ENCODE measurements at regions not wholly inside any gene's neighbourhood (a gene's known extent, or its start where the extent isn't known, plus 50 kb on each side); places are given as distances from the start of the nearest gene placed in this dataset.
"Not testable (repeated sequence)": the region's sequence is repeated elsewhere in the genome, so short reads cannot be mapped to it uniquely, and the experiment has no call there.

DNA sequence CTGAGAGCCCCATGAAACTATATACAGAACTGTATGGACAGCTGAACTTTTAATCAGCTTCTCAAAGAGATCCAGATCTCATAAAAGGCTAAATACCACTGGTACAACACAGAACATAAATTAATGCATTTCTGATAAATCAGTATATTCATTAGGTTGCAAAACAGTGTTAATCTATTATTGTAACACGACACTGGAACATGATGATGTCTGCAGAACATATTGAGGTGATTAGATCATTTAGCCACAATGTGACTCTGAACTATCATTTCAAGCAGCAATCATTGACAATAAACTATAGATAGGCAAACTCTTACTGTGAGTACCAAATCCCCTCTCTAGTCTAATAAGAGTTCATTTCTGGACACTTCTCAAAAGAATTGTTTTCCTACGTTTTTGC is 50.3 kb downstream of the GASK1B start:
- no peak for DNase-seq (ENCODE audit: low spot score)

DNA sequence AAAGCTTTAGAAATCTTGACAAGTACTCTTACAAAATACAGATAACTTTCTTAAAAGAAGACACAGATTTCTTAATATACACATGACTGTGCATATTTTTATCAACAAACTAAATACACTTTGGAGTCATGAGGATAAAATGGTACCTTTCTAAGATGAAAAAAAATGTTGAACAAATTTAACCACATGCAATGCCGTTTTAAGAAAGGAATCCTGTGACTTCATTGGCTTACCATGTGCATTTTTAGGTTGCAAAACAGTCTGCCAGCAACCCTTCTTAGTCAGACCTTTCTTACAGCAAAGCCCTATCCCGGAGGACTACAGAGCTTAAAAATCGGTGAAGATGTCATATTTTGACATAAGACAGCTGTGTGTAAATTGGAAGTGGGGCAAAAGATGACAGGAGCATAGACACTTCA is 51.7 kb downstream of the GASK1B start:
- peak; percentile 68 for DNase-seq (ENCODE audit: low spot score)

DNA sequence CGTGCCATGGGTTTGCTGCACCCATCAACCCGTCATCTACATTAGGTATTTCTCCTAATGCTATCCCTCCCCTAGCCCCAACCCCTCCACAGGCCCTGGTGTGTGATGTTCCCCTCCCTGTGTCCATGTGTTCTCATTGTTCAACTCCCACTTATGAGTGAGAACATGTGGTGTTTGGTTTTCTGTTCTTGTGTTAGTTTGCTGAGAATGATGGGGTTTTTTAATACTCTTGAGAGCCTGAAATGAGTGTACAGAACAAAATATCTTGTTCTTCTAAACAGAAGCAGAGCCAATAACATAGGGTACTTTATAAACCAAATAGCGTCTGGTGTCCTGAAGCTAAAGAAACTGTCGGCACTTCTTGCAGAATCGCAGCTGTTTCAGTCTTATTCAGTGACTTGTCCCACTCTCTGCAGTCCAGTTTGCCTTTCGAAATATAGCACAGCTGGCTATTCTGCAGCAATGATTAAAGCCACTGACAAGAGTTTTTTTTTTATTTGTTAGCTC is 52.1 kb downstream of the GASK1B start:
- peak; percentile 20 for DNase-seq (ENCODE audit: low spot score)

DNA sequence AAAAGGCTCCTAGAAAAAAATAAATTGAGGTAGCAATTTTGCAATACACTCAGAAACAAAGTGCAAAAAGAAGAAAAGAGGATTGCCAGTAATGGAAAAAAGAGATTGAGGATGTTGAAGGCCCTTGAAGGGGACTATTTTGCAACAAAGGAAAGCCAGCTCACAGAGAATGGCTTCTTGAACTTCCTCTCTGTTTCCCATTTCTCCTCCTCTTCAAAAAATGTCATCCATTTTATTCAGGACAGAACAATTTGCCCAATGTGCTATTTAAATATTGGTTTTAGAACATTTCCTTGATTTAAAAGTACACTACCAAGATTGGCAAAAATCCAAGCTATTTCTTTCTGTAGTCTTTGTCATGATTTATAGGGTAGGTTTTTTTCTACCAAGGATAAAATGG is 60.2 kb downstream of the GASK1B start:
- no peak for DNase-seq (ENCODE audit: low spot score)

DNA sequence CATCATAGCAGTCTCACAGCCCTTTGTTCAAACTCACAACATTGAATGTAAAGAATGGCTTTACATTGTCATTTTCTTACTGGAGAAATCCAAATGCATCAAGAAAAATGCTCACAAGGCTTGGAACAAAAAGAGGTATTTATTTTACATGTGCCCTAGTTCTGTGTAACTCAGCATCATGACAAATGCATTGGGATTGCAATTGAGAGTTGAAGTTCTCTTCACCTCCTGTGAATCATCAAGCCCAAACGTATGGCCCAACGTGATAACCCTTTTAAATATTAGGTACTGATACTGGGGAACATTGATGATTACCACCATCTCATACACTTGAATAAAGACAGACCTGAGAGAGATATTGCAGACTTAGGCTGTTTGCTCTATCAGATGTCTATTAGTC is 61.6 kb downstream of the GASK1B start:
- DNase-seq (ENCODE audit: low spot score): no peak

DNA sequence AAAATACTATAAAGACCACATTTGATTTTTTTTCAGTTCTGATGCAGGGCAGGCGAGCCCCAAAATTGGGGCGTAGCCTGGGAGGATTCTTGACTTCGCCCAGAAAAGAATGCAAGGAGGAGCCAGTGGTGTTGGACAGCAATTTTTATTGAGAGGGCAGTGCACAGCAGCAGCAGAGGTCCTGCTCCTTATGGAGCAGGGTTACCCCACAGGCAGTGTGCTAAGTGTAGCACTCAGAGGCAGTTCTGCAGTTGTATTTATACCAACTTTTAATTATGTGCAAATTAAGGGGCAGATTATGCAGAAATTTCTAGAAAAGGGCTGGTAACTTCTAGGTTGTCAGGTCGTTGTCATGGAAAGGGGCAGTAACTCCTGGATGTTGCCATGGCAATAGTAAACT is 69.9 kb downstream of the GASK1B start:
- no peak for DNase-seq (ENCODE audit: low spot score)

DNA sequence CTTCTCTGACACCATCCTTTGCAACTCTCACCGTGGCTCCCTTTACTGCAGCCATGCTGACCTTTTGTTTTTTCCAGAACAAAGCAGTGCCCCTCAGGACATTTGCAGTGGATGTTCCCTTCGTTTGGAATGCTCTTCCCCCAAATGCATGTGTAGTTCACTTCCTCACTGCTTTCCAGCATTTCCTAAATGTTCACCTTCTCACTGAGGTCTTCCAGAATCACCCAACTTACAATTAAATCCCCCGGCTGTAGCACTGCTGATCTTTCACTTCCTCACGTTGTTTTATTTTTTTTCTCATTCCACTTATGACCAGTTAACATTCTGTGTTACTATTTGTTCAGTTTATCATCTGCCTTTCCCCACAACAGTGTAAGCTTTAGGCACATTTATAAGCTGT is 73.1 kb downstream of the GASK1B start:
- DNase-seq (ENCODE audit: low spot score): no peak

DNA sequence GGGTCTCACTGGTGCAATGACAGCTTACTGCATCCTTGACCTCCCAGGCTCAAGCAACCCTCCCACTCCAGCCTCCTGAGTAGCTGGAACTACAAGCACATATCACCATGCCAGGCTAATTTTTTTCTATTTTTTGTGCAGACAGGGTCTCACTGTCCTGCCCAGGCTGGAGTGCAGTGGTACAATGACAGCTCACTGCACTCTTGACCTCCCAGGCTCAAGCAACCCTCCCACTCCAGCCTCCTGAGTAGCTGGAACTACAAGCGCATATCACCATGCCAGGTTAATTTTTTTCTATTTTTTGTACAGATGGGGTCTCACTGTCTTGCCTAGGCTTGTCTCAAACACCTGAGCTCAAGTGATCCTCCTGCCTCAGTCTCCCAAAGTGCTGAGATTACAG is 74.0 kb downstream of the GASK1B start:
- no peak for DNase-seq (ENCODE audit: low spot score)

DNA sequence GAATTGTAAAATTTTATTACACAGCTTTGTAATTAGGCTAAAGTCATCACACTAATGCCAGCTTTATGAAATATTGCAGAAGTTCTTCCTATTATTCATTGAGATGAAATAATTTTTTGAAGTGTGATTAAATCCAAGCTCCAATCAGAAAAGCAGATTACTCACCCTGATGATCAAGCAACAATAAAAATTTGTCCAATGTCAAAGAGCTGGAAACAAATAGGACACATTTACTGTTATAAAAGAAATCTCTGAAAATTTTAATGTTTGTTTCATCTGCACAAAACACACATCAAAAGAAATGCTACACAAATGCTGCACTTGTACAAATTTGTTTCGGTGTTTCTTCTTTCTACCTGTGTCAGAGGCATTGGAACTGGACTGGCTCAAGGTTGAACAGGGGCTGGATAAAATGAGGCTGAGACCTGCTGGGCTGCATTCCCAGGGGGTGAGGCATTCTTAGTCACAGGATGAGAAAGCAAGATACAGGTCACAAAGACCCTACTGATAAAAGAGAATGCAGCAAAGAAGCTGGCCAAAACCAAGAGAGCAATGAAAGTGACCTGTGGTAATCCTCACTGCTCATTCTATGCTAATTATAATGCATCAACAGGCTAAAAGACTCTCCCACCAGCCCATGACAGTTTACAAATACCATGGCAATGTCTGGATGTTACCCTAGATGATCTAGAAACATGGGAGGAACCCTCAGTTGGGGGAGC is 78.3 kb downstream of the GASK1B start:
- DNase-seq (ENCODE audit: low spot score): no peak

DNA sequence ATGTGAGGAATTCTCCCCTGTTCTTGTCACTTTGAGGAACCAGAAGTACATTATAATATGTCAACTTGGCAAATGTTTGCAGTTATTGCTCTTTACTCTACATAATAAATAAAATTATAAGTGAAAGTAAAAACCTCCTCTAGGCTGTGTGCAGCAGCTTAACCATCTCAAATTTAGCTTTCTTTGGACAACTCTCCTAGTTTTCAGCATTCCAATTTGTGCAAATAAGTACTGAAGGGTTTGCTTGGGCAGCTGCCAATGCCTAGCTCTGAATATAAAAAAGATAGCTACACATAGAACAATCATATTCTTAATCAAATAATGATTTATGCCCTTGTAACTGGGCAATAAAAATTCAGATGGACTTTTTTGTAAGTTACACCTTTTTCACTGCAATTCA is 82.5 kb downstream of the GASK1B start:
- no peak for DNase-seq (ENCODE audit: low spot score)

DNA sequence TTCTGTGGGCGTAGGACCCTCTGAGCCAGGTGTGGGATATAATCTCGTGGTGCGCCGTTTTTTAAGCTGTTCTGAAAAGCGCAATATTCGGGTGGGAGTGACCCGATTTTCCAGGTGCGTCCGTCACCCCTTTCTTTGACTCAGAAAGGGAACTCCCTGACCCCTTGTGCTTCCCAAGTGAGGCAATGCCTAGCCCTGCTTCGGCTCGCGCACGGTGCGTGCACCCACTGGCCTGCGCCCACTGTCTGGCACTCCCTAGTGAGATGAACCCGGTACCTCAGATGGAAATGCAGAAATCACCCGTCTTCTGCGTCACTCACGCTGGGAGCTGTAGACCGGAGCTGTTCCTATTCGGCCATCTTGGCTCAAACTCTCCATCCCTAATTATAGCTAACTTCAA is 82.9 kb downstream of the GASK1B start:
- not testable (repeated sequence) for DNase-seq (ENCODE audit: low spot score)

DNA sequence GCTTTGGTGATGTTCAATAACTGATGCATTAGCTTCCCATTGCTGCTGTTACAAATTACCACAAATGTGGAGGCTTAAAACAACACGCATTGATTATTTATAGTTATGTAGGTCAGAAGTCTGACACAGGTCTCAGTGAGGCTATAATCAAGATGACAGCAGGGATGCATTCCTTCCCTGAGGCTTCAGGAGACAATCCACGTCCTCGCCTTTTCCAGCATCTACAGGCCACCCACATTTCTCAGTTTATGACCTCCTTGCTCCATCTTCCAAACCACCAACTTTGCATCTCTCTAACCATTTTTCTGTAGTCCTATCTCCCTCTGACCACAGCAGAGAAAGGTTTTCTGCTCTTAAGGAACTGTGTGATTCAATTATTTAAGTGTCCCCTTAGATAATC is 92.5 kb downstream of the GASK1B start:
- no peak for DNase-seq (ENCODE audit: low spot score)

DNA sequence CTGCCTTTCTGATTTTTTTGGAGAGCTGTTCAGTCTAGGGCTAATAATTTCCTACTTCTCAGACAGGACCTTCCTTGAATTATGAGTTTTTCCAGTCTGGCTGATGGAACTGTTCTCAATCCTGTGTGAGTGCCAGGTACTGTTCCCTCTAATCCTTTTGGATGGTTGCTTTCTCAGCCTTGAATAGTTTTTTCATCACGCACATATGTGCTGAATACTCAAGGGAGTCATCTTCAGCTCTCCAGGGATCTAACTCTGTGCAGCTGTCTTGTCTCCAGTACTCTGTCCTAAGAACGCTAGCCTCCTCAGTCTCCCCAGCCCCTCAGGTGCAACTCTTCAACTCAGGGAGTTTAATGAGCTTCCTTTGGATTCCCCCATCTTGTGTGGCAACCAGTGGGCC is 93.2 kb downstream of the GASK1B start:
- no peak for DNase-seq (ENCODE audit: low spot score)

DNA sequence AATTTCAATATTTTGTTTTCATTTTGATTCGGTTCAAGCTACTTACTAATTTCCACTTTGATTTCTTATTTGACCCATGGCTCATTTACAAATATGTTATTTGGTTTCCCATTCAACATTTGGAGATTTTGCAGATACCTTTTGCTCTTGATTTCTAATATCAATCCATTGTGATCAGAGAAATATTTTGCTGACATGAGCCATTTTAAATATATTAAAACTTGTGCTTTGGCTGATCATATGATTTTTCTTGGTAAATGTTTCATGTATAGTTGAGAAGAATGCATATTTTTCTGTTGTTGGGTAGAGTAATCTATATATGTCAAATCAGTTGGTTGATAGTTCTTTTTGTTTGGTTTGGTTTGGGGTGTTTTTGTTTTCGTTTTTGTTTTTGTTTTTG is 95.0 kb downstream of the GASK1B start:
- no peak for DNase-seq (ENCODE audit: low spot score)

DNA sequence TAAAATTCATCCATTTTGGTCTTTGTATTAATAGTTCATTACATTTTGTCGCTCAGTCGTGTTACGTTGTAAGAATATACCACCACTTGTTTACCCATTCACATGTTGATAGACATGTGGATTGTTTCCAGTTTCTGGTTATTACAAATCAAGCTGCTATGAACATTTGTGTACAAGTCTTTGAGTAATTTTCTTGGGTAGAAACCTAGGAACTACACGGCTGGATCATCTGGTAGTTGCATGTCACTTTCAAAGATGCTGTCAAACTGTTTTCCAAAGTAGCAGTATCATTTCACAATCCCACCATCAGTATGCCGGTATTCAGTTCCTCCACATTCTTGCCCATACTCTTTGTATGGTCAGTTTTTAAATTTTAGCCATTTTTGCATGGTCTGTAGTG is 98.0 kb downstream of the GASK1B start:
- no peak for DNase-seq (ENCODE audit: low spot score)

DNA sequence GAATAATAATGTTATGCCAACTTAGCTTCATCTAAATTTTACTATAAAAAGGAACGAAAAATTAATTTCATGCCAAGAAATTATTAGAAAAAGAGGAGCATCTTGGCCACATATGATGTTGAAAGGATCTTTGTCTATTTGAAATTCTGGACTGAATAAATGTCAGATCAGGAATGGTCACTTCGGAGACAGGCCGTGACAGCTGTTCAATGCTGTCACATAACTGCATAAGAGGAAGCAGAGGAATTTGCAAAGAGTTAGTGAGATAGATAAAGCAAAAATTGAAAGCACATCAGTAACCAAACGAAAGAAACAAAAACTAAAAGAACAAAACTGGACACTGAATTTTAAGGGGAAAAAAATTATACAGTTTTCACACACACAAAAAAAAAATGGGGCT is 100.9 kb downstream of the GASK1B start:
- no peak for DNase-seq (ENCODE audit: low spot score)

DNA sequence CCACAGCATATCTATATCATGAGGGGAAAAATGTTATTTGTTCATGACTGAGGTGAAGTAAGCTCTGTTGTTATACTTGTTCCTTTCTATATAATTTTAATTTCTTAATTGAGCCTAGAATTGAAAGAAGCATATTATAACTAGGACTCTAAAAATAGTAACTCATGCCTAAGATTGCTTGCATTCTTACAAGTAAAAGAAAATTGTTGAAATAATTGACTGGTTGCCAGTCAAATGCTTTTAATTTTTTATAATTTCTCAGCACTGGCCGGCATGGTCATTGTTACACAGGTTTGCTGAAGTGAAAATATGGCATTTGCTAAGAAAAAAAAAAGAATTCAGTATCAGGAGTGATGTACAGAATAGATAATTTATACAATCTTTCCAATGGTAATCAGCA is 104.8 kb downstream of the GASK1B start:
- no peak for DNase-seq (ENCODE audit: low spot score)

DNA sequence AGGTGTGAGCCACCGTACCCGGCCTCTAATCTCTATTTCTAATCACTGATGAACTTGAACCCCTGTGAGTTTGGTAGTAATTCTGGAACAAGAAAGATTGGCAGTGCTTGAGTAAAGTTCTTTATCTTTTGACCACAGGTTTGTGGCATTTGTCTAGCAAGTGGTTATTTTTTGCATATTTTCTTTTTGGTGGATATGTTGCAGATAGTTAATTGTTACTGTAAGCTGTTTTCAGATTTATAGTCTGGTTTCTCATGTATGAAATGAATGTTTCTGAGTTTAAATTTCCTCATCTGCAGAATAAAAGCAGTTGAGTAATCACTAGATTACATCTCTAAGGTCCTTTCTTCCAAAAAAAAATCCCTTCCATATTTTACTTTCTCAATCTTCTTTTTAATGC is 105.2 kb downstream of the GASK1B start:
- no peak for DNase-seq (ENCODE audit: low spot score)

DNA sequence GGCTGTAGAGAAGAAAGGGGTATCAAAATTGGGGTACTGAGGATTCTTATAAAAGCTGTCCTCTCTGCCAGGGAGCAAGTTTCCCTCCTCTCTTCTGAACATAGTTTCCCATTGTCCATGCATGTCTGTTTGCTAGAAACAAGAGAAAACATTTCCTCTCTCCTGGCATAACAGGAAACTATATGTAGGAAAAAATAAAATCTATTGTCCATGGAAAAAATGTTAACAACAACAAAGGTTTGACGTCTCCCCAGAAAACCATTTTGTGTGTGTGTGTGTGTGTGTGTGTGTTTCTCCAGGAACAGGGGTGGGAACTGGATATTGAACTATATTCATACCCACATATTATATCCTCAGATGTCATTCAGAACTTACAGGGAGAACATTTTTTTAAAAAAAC is 107.2 kb downstream of the GASK1B start:
- no peak for DNase-seq (ENCODE audit: low spot score)

DNA sequence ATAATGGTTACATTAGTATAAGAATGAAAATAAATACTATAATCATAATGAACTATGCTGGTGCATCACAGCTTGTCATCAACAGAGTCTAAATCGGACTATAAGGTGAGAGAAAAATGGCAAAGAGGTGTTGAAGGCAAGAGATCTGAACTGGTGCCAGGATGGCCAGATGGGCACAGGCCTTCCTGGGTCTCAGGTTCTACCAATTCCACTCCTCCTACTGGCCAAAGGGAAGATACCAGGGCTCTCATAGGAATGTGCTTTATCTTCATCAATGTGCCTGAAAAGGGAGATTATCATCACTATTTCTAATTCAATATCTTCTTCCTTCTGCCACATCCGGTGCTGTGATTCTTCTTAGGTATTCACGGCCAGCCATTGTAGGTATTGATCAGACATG is 107.6 kb downstream of the GASK1B start:
- DNase-seq (ENCODE audit: low spot score): no peak

DNA sequence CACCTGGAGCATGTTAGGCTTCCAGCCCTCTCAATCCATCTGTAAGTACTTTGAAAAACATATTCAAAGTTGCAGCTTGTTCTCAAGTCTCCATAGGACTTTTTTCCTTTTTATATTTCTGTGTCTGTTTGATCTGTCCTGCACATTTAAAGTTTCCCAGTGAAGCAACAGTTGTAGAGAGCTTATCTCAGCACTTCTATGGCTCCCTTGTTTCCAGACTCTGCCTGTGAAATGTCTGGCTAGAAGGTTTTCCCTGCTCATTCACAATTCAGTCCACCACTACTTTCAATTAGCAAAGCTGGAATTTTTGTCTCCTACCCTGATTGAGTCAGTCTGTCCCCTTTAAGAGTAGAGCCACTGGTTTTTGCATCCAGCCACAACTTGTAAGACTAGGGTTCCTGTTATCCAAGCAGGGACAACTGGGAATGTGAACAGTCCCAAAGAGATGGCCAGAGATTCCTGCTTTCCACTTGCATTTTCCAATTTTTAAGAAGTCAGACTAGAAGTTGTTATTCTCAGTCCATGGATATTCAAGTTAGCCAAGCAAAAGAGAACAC is 116.1 kb downstream of the GASK1B start:
- no peak for DNase-seq (ENCODE audit: low spot score)

DNA sequence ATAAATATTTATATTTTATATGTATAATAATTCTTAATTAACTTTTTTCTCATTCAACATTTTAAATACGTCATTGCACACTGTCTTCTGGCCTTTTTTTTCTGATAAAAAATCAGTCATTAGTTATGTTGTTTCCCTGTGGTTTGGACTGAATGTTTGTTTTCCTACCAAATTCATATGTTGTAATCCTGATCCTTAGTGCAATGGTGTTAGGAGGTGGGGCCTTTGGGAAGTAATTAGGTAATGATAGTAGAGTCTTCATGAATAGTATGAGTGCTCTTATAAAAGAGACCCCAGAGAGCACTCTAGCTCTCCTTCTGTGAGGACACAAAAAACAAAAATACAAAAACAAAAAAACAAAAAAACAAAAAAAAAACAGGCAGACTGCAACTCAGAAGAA is 117.2 kb downstream of the GASK1B start:
- no peak for DNase-seq (ENCODE audit: low spot score)

DNA sequence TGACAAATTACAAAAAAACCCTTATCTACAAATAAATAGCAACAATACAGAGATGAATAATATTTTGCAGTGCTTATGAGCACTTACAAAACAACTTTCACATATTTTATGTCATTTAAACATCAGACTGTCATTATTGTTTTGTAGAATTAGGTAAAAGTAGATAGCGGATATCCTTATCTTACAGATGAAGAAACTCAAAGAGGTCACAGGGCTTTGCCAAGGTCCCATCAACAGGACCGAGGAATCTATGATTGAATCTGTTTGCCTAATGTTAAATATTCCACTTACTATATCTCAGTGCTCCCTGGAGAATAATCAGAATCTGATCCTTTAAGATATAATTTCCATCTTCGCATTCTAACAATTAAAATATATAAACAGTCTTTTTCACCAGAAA is 119.0 kb downstream of the GASK1B start:
- no peak for DNase-seq (ENCODE audit: low spot score)

DNA sequence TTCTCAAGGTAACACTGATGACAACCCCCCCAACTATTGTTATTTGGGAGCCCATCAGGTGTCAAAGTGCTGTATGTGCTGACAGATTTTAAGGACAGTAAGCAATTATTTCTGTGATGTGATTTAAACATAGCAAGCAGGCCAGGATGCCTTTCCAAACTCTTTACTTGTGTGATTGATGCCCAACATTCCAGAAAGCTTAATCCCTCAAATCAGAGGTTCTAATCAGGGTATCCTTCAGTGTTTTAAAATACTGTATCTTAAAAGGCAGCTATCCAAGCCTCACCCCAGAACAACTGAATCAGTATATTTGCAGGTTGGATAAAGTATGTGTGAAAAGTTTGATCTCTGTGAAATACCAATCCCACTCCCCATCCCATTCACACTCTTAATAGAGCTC is 119.7 kb downstream of the GASK1B start:
- DNase-seq (ENCODE audit: low spot score): no peak
